Smooth muscle cell (in vitro differentiated cells): ENCODE measurements at regions not wholly inside any gene's neighbourhood (a gene's known extent, or its start where the extent isn't known, plus 50 kb on each side); places are given as distances from the start of the nearest gene placed in this dataset.
A peak's percentile ranks its signal among the peaks of the same experiment; 100 is the strongest.

Experiments used
- DNase-seq: peaks from one replicate; lab custom pipeline; 2025; ENCODE audit not compliant: unreplicated experiment; lab: John Stamatoyannopoulos, UW
- H2AFZ ChIP-seq: fragments of 200-600 bp; sonication (generic); 2 replicates; pipeline ENCODE4 v1.6.0; 2016; ENCODE audit warnings: antibody characterized with exemption, low read depth, mild to moderate bottlenecking
- H3F3A ChIP-seq: fragments of 200-600 bp; sonication (generic); 2 replicates; pipeline ENCODE4 v1.6.0; 2017; ENCODE audit warnings: antibody characterized with exemption, low read depth
- H3K27ac ChIP-seq: fragments of 200-600 bp; sonication (generic); 2 replicates; pipeline ENCODE4 v1.5.1; 2016; ENCODE audit warnings: low read depth, mild to moderate bottlenecking
- H3K27me3 ChIP-seq: fragments of 200-600 bp; sonication (generic); 2 replicates; pipeline ENCODE4 v1.6.1; 2016; ENCODE audit warnings: low read depth, mild to moderate bottlenecking
- H3K36me3 ChIP-seq: fragments of 200-600 bp; sonication (generic); 2 replicates; pipeline ENCODE4 v1.5.1; 2016; ENCODE audit warnings: low read depth
- H3K4me1 ChIP-seq: fragments of 200-600 bp; sonication (generic); 2 replicates; pipeline ENCODE4 v1.5.1; 2016; ENCODE audit warnings: low read depth
- H3K4me2 ChIP-seq: fragments of 200-600 bp; sonication (generic); 2 replicates; pipeline ENCODE4 v1.6.0; 2016; ENCODE audit warnings: mild to moderate bottlenecking
- H3K4me3 ChIP-seq: fragments of 200-600 bp; sonication (generic); 2 replicates; pipeline ENCODE4 v1.5.1; 2016; ENCODE audit warnings: mild to moderate bottlenecking
- H3K79me2 ChIP-seq: fragments of 200-600 bp; sonication (generic); 2 replicates; pipeline ENCODE4 v1.6.0; 2016; ENCODE audit warnings: low read depth, mild to moderate bottlenecking
- H3K9ac ChIP-seq: fragments of 200-600 bp; sonication (generic); 2 replicates; pipeline ENCODE4 v1.6.0; 2016; ENCODE audit warnings: low read depth
- H3K9me3 ChIP-seq: fragments of 200-600 bp; sonication (generic); replicated peaks from 2 replicates; pipeline ENCODE4 v1.5.1; 2016; ENCODE audit warnings: low read depth
- H4K20me1 ChIP-seq: fragments of 200-600 bp; sonication (generic); 2 replicates; pipeline ENCODE4 v1.6.0; 2016; ENCODE audit warnings: low read depth
- CTCF ChIP-seq: fragments of 200-600 bp; sonication (generic); IDR thresholded peaks from 2 replicates; pipeline ENCODE4 v1.5.1; 2017; ENCODE audit warnings: borderline replicate concordance, mild to moderate bottlenecking, antibody characterized with exemption; ENCODE audit not compliant: insufficient read depth, poor library complexity, severe bottlenecking
- WGBS: methylation state at CpG from one replicate; pipeline ENCODE4 v1.1.7; 2016; ENCODE audit warnings: low lambda C conversion rate; 5-methylcytosine and 5-hydroxymethylcytosine counted together

DNA sequence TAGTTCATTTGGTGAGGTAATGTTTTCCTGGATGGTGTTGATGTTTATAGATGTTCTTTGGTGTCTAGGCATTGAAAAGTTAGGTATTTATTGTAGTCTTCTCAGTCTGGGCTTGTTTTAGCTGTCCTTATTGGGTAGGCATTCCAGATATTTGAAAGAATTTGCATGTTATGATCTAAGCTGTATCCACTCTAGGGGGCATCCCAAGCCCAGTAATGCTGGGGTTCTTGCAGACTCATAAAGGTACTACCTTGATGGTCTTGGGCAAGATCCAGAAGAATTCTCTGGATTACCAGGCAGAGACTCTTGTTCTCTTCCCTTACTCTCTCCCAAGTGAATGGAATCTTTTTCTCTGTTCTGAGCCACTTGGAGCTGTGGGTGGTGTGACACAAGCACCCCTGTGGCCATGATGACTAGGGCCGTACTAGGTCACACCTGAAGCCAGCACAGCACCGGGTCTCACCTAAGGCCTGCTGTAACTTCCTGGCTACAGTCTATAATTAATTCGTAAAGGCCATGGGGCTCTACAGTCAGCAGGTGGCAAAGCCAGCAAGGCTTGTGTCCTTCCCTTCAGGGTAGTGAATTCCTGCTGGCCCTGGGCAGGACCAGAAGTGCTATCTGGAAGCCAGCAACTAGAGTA lies 74.8 kb upstream of the PDE4B start:
- WGBS: 90% methylated on average over 3 of the region's 3 CpGs

DNA sequence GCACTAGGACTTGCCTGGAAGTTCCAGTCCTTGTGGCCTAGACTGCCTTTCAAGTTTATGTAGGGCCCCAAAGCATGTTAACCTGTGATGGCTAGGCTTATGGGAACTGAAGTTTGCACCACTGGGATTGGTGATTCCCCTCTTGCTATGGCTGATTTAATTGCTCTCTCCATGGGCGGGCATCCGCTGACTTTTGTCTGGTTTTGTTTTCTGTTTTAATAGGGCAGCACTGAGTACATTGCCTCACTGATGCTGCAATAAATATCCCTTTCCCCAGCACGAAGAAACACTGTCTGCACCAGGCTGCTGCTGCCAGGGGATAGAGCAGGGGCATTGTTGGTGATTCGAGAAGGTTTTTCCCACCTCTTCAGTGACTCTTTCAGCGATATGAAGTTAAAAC lies 73.3 kb upstream of the PDE4B start:
- Histone ChIP-seq H3K79me2 (no peaks in the 10 kb centered on the region), H3K9me3 (no peaks in the 10 kb centered on the region), H3K36me3 (no peaks in the 10 kb centered on the region)

More for the DNA sequence above, 74.8 kb upstream of the PDE4B start:
- Histone ChIP-seq H3K4me1 (no peaks in the 10 kb centered on the region), H3K4me2 (no peak overlapping the region), H3K79me2 (no peaks in the 10 kb centered on the region), H3K9me3 (no peaks in the 10 kb centered on the region), H3F3A (no peaks in the 10 kb centered on the region), H2AFZ (no peak overlapping the region), H3K27me3 (peaks cover 21% of the 10 kb centered on the region), H4K20me1 (no peaks in the 10 kb centered on the region), H3K27ac (no peak overlapping the region), H3K4me3 (no peak overlapping the region), H3K9ac (no peak overlapping the region), H3K36me3 (no peaks in the 10 kb centered on the region)
- no peak for DNase-seq
- peak; percentile 12 for TF ChIP-seq CTCF

GRCh38 chr1:65722461-65722860 lies 70.2 kb upstream of the PDE4B start:
- no peak for DNase-seq
- H3K79me2 ChIP-seq: no peaks in the 10 kb centered on the region
- no peak overlapping the region for H3K4me2 ChIP-seq
- H3K9ac ChIP-seq: no peak overlapping the region
- no peak overlapping the region for H3K27ac ChIP-seq
- H3K4me1 ChIP-seq: no peaks in the 10 kb centered on the region
- no peak for TF ChIP-seq CTCF
- H3K27me3 ChIP-seq: no peaks in the 10 kb centered on the region
- WGBS: 92% methylated on average over 5 of the region's 5 CpGs
- H2AFZ ChIP-seq: no peak overlapping the region
- H3K4me3 ChIP-seq: no peak overlapping the region
- no peaks in the 10 kb centered on the region for H3K36me3 ChIP-seq
- no peaks in the 10 kb centered on the region for H3K9me3 ChIP-seq
- no peaks in the 10 kb centered on the region for H4K20me1 ChIP-seq
- no peaks in the 10 kb centered on the region for H3F3A ChIP-seq

More for the DNA sequence above, 73.3 kb upstream of the PDE4B start:
- no peak for TF ChIP-seq CTCF
- H2AFZ ChIP-seq: no peak overlapping the region
- H3K4me2 ChIP-seq: no peak overlapping the region
- H3K4me1 ChIP-seq: no peaks in the 10 kb centered on the region
- DNase-seq: no peak
- H3K27me3 ChIP-seq: peaks cover 21% of the 10 kb centered on the region
- no peak overlapping the region for H3K27ac ChIP-seq
- 89% methylated on average over 5 of the region's 5 CpGs for WGBS
- H4K20me1 ChIP-seq: no peaks in the 10 kb centered on the region
- H3F3A ChIP-seq: no peaks in the 10 kb centered on the region
- no peak overlapping the region for H3K9ac ChIP-seq
- no peak overlapping the region for H3K4me3 ChIP-seq

DNA sequence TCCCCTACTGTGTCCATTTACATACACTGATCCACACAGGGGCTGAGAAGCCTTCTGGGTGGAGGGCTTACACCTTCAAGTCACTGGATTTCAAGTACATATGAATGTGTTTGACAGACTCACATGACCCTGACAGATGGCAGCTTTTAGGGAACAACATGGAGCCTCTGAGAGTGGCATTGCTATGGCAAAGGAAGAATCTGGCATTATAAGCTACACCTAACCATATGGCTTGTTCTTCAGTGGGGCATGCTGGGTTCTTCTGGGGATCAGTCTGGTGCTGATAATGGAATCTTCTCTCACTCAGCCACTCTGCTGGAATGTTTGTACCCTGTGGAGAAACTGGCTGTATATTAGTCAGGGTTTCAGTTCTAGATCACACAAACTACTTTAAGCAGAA lies 68.5 kb upstream of the PDE4B start:
- Histone ChIP-seq H2AFZ (no peak overlapping the region), H3K4me2 (no peak overlapping the region), H3K9ac (no peak overlapping the region), H4K20me1 (no peaks in the 10 kb centered on the region), H3K9me3 (no peaks in the 10 kb centered on the region), H3K27me3 (no peaks in the 10 kb centered on the region), H3K36me3 (no peaks in the 10 kb centered on the region), H3K4me1 (no peaks in the 10 kb centered on the region), H3K79me2 (no peaks in the 10 kb centered on the region), H3K27ac (no peak overlapping the region), H3K4me3 (no peak overlapping the region), H3F3A (no peaks in the 10 kb centered on the region)
- TF ChIP-seq CTCF: no peak
- DNase-seq: no peak
